Activated CD4-positive, CD25-positive, alpha-beta regulatory T cell treated with anti-CD3 and anti-CD28 coated beads, Interleukin-2, amount 50 U/mL, for 16 hours (primary cell): ENCODE measurements at regions not wholly inside any gene's neighbourhood (a gene's known extent, or its start where the extent isn't known, plus 50 kb on each side); places are given as distances from the start of the nearest gene placed in this dataset.

Experiments
- DNase-seq: peaks from one replicate; pipeline ENCODE4 v3.0.0-alpha.2; 2020; ENCODE audit warnings: low read depth, low spot score

DNA sequence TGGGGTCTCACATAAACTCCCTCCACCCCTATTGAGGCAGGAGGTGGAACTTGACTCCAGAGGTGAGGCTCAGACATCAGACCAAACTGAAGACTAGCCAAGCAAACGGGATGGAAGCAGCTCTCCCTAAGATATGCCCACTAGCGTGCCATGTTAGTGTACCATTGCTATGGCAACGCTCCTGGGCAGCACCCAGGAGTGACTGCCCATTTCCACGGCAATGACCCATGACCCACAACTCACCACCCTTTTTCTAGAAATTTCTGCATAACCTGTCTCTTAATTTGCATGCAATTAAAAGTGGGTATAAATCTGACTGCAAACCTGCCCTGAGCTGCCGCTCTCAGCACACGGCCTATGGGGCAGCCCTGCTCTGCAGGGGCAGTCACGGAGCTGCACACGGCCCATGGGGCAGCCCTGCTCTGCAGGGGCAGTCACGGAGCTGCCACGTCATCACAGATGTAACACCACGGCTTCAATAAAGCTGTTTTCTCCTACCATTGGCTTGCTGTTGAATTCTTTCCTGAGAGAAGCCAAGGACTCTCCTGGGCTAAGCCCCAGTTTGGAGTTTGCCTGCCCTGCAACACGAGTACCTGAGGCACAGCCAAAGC lies 164.3 kb downstream of the RBFOX3 start:
- DNase-seq = no peak

DNA sequence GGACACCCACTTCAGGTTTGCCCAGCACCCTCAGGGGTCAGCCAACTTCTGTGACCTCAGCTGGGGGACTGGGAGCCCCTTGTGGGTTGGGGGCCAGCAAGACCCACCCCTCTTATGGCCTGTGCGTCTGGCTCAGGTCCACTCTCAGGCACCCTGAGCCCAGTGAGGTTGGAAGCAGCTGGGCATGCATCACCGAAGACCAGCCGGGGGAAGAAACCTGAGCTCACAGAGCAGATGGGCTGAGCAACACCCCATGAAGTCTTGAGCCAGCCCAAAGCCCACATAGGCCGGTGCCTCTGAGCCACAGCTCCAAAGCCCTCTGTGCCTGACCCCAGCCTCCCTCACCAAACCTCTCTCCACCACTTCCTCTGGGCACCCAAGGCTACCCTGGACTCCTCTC lies 166.7 kb downstream of the RBFOX3 start:
- no peak for DNase-seq

DNA sequence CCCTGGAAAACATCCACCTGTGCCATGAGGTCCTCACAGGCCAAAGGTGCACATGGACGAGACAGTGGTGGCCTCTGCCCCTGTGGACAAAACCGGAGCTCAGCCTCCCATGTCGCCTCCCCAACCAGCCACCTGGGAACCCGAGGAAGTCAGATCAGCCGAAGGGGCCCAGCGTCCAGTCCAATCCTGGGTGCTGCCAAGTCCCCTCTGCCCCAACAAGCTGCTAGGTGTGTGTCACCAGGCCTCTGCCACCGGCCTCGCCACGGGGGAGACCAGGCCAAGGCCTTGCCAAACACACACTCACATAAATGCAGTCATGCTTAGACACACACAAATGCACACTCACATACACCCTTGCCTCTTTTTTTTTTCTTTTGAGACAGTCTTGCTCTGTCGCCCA lies 167.8 kb downstream of the RBFOX3 start:
- DNase-seq = no peak

DNA sequence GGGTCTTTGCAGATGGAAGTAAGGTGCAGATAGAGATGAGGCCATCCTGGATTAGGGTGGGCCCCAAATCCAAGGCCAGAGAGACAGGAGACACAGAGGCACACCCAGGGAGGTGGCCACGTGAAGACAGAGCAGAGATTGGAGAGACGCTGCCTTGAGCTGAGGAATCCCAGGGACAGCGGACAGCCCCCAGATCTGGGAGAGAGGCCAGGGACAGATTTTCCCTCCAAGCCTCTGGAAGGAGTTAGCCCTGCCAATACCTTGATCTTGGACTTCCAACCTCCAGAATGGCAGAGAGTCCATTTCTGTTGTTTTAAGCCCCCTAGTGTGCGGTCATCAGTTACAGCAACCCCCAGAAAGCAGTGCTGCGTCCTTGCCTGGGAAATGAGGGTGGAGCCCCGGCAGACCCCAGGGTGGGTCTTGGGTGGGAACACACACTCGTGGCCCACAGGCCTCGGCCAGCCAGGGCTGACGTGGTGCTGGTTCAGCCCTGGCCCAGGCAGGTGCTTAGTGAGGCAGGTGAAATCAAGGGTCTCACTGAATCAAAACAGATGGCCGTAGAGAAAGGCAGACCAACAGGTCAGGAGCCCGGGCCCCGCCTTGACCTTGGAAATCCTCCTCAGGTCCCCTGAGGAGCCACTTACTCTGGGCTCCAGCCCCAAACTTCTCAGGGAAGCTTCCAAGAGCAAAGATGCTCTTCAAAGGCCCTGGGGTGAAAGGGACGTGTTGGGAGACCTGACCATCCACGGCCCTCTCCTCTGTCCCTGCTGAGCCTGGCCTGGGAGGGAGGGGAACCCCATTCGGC lies 169.3 kb downstream of the RBFOX3 start:
- DNase-seq = no peak

DNA sequence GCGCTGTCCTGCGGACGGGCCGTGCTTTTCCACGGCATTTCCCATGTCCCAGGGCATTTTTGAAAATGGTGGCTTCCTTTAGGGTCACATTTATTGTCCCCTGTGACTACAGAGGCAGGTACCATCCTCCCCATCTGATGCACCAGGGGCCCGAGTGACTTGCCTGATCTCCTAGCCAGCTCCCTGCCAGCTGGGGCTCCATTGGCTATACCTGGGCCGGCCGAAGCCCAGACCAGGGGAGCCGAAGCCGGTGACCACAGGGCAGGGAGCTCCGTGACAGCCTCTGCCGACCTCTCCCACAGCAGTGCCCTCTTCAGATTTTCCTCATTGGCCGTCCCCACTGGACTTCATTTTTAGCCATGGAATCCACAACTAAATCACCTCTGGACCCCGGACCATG lies 170.6 kb downstream of the RBFOX3 start:
- DNase-seq = no peak

DNA sequence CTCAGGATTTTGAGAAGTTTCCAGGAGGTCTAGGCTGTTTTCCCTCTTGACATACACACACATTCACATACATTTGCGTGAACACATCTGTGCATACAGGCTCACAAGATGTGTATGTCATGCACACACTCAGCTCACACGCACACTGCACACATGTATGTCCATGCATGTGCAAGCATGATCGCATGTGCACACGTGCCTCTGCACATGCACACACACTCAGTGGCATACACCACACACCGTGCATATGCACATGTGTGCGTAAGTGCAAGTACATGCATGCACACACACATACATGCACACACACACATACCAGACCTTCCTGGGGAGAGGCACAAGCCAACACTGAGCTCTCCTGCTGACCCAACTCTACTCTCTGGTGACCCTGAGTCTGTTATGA lies 171.4 kb downstream of the RBFOX3 start:
- no peak for DNase-seq

DNA sequence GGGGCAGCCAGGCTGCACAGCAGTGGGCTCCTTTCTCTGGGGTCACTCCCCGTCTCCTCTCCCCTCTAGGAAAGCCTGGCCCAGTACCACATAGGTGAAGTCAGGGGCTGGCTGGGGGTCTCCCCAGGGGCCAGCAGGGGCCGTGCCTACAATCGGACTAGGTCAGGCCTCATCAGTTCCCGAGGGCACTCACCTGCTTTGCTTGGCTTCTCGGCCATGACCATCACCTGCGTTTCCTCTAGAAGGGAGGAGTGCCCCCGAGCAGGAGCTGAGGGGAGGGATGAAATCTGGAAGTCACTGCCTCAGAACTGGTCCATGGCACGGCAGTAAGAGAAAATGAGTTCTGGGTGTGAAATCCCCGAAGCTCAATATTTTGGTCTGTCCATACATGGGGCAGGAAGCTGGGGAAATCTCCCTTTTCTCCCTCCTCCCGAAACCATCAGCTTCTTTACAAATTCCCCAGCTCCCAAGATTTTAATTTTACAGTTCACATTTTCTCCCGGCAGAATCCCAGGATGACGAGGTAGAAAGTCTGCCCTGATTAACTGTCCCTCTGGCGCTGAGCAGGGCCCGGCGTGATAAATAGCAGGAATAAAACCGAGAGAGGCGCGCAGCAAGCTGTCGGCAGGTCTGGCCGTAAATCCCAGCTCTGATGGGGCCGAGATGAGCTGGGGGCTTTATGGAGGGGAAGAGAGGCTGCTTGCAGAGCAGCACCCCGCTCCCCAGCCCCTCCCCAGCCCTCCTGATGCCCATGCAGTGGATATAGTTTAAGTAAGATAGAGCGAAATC lies 172.1 kb downstream of the RBFOX3 start:
- no peak for DNase-seq

DNA sequence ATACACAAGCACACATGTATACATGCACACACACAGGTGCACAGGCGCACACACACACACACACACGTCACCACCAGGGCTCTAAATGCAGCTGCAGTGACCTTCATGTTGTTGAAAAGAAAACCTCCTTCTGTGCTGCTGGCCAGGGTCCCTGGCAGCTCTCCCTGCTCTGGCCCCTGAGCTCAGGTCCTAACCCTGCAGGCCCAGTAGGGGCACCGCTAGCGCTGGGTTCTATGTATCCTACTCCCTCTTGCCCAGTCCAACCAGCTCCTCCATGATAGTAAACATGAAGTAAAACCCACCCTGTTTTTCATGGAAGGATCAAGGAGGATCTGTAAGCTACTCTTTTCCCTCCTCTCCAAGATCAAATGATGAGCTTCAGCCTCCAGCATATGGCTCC lies 172.8 kb downstream of the RBFOX3 start:
- DNase-seq = no peak

DNA sequence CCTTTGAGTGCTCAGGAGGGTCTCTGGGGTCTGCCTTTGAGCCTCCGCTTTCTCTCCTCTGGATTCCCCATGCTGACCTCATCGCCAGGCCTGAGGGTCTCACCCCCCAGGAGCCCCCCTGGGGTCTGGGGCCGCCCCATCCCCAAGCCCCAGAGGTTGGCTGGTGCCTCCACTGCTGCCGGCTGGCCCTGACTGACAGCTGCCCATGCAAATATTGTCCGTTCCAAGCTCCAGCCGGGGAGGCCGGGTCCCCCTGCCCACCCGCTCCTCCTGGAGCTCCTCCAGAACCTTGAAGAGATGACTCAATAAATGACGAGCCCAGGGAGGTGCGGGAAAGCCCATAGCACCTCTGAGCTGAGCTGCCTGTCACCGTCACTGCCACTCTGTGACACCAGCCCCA lies 173.8 kb downstream of the RBFOX3 start:
- no peak for DNase-seq

DNA sequence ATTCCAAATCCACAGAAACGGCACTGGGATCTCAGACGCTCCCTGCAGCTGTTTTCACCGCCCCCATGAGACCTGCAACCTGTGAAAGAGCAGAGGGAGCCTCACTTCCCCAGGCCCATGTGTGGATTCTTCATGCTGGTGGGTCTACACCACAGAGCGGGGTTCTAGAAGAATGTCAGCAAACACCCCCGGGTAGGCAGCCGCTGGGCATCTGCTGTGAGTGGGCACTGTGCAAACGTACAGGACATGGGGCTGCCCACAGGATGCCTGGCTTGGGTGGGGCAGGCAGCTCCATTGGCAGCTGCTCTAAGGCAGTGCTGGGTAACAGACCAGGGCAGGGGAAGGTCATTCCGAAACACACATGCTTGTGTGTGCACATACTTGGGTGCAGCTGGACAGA lies 174.9 kb downstream of the RBFOX3 start:
- no peak for DNase-seq

DNA sequence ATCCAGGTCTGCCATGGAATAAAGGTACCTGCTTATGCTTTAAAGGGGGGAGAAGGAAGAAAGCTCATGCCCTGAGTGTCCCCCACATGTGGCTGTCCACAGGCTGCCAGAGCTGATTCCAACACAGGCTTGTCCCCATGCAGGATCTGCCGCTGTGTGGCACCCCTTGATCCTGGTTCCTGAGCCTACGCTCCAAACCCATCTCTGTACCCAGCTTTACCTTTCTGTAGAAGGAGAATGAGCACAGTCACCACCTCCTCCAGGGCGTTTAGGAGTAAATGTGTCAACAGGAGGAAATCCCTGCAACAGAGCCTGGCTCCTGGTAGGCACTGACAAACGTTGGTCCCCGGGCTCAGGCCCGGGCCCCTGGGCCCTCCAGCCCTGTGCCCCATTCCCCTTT lies 175.6 kb downstream of the RBFOX3 start:
- DNase-seq = no peak

DNA sequence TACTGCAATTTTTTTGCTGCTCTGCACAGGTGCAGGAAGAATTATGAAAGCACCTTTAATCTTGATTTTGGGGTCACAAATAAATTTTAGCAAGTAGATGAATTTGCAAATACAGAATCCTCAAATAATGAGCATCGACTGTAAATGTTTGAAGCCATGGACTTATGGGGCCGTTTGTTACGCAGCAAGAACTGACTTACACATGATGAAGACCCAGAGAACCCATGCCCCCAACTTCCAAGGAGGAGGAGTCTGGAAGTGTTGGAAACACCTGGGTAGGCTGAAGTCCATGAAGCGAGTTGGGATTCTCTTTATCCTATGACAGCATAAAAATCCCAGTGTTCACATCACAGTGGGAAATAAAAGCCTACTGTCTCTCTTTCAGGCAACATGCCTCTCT lies 176.6 kb downstream of the RBFOX3 start:
- no peak for DNase-seq

DNA sequence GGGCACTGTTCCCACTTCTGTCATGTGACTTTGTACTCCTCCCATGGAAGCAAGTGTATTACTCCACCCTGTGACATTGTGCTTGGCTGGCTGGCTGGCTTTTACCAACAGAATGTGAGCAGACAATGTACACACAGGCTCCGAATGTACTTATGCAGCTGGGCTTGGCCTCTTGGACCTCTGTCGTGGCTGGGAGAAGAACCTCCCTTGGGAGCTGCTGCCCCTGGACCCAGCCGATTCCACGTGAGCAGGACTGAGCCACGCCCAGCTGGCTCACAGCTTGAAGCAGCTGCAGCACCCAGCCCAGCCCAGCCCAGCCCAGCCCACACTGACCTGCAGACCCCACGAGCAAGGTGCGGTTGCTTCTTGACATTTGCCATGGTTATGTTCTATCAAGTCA lies 177.5 kb downstream of the RBFOX3 start:
- no peak for DNase-seq

DNA sequence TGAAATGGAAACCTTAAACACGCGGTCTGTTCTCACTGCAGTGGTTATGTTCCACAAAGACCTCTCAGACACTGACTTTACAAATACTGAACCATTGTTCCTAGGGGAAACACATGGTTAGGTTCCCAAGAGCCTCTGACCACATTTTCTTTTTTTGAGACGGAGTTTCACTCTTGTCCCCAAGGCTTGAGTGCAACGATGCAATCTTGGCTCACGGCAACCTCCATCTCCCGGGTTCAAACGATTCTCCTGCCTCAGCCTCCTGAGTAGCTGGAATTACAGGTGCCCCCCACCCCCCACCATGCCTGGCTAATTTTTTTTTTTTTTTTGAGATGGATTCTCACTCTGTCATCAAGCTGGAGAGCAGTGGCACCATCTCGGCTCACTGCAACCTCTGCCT lies 179.7 kb downstream of the RBFOX3 start:
- DNase-seq = no peak

DNA sequence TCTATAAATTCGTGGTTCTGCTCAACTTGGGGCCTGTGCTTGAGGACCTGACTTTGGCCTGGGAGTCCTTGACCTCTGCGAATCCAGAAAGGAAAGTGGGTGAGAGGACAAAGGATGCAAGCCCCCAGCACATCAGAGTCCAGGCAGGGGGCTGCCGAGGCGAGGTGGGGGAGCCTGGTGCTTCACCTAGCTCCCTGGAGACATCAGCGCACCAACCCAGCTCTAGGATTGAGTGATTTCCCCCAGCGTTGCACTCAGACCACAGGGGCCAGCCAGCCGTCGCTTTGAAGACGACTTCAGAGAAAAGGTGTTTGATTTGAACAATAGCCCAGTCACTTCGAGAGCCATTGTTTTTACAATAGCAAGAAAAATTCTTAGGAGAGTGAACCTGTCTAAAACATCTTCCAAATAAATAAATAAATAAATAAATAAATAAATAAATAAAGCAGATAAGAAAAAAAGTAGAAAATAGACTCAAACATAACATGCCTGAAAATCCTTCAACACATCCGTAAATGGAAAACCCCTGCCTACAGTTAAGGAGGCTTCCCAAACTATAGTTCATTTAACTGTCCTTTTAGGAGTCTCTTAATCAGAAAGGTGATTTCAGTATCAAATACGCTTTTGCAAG lies 180.9 kb downstream of the RBFOX3 start:
- no peak for DNase-seq

DNA sequence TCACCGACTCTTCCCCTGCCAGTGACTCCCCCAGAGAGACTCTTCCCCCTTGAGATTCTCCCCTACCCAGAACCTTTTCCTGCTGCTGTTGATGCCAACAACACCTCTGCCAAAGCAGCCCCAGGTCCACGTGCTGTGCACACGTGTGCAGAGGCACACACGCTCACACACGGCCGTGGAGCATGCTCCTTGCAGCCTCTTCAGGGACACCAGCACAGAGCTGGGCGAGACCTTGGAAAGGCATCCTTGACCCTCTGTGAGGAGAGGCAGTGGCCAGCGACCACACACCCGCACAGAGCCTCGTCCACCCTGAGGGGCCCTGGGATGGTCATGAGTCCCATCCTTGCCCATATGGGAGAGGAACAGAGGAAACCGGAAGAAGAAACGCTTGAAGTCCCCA lies 181.9 kb downstream of the RBFOX3 start:
- DNase-seq = no peak

DNA sequence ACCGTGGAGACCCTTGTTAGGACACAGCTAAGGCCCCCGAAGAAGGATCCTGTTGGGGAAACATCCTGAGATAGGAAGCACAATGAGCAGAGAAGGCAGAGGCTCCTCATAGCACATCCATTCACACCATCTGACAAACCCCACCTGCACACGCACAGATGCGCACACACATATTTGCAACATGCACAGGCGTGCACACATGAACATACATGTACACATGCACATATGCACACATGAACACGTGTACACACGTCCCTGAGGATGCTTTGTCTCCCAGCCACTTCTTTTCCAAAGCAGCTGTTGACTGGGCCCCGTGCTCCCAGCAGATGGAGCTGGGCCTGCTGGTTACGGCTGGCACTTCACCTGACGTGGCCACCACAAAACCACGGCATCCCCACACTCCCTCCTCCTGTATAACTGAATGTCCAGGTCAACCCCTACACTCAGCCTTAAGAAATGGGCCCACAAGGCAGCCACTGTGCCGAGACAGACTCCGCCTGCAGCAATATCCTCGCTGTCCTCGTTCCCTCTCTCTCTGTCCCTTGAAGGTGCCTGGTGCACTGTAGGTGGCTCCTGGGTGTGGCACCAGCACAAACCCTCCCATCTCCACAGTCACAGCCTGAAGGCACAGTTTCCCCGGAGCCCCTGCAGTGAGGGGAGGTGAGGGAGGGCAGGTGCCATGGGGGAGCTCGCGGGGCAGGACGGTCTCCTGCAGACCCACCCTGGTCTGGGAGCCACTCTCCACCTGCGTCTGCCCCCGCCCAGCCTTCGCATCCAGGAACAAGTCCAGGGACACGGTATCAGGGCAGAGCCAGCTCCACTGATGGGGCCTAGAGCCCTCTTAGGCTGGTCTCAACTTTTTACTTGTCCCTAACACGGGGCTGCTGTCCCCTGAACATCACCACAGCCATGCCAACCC lies 183.0 kb downstream of the RBFOX3 start:
- no peak for DNase-seq

DNA sequence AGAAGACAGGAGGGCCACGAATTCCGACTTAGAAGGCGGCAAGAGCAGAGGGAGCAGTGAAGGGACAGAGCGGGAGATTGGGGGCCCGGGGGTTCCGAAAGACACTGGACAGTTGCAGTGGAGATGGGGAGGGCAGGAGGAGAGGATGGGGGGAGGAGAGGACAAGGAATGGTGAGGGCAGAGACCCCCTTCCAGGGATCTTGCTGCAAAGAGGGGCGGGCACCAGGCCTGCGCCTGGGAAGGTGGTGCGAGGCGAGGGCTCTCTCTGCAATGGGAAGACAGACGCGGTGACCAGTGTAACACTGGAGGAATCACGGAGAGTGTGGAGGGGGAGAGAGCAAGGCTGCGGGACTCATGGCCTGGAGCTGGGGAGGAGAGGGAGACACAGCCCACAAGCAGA lies 185.2 kb downstream of the RBFOX3 start:
- DNase-seq = no peak

DNA sequence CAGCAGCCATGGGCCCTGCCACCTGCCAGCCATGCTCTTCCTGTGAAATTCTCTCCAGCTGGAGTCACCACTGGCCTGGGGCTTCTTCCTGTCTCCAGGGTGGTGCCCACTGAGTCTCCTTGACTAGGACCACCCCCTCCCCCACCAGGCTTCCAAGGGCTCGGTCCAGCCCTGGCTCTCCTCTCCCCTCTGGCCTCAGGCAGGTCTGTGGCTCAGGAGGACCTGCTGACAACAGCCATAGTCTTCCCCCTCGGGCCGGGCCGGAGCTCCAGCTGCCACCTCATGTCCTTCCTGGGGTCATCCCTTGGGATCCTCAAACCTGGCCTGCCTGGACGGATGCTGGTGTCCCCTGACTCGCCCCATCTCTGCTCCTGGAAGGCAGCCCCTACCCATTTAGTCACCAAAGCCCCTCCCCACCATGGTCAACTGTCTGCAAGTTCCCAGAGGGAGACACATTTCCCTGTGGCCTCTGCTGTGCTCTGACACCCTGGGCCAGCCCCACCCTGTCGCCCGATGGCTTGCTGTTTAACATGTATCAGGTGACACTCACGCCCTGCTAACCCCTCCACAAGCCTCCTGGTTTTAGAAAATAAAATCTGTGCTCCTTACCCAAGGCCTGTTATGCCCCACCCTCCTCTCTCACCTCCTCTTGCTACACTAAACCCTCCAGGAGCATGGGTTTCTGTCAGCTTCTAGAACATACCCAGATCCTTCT lies 186.2 kb downstream of the RBFOX3 start:
- DNase-seq = no peak

DNA sequence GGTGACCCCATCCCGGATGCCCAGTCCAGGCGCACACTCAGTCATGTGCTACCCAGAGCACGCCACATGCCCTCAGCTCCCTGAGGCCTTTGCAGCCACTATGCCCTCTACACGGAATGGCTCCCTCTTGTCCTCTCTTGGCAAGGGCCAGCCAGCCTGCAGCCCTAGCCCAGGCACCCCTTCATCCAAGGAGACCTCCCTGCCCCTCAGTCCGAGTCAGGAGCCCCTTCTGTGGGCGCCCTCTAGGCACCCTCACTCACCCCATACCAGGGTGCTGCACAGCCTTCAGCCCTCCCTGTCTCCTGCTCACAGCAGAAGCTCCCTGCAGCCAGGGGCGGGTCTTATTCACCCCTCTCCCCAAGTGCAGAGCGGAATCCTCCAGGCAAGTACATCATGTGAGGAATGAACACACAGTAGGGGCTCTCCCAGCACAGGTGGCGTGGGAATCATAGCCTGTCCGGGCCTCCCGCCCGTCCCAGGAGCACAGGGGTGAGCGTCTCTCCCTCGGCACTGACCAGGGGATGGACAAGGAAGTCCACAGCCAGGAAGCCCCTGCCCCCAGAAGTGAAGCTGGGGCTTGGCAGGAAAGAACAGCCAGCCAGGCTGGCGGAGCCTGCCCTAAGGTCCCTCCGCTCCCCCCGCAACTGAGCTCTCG lies 186.9 kb downstream of the RBFOX3 start:
- no peak for DNase-seq
